ENCODE measurements at regions not wholly inside any gene's neighbourhood (a gene's known extent, or its start where the extent isn't known, plus 50 kb on each side); places are given as distances from the start of the nearest gene placed in this dataset.

DNA sequence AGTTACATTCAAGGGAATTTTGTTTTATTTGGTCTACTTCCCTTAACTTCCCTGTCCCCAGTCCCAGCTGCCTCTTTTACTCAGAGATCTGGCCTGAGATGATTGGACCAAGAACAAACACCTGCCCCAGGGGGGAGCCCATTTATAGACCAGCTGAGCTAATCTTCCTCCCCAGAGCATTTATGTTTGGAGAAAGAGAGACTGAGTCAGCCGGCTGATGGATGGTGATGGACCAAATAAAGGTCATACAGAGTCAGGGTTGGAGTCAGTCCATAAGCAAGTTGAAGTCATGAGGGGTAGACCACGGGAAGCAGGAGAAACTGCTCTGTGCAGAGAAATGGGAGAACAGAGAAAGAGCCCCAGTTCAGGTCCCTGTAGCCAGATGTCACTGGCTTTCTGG is 77.7 kb downstream of the TMEM174 start:
- Histone ChIP-seq H3K27ac (ENCODE audit: low read length) (no peak overlapping the region), H3K27me3 (ENCODE audit: low read depth, low read length) (peaks cover 8% of the 10 kb centered on the region), H3K4me1 (ENCODE audit: control insufficient read depth in 1 of 2, insufficient read depth in 2 of 2, low read length in 2 of 2) (peaks cover 0 to 5% of the 10 kb centered on the region in 2 donors), H3K4me3 (ENCODE audit: low read depth in 1 of 2, low read length in 2 of 2) (no peak overlapping the region), H3K36me3 (ENCODE audit: control insufficient read depth in 1 of 2, insufficient read depth in 2 of 2, low read length in 2 of 2) (no peaks in the 10 kb centered on the region), H3K9me3 (ENCODE audit: control insufficient read depth in 1 of 2, low read length in 2 of 2) (no peaks in the 10 kb centered on the region)

DNA sequence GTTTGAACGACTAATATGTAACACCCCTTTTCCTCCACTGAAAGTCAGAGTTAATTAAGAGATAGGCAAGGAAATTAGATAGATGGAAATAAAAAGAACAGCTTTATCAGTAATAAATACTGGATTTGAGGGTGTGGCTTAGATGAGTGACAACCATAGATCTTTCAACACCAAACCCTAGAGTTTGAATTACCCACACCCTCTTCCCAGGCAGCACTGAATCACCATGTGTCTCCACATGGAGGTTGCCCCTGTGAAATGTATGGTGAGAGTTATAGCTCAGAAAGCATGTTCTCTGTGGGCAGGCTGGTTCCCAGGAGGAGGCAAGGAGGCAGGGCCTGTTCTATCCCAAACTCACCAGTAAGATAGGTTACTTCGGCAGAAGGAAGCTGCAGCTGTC is 69.7 kb downstream of the TMEM174 start:
- Histone ChIP-seq H3K4me1 (ENCODE audit: control insufficient read depth in 1 of 2, insufficient read depth in 2 of 2, low read length in 2 of 2) (peaks cover 0 to 5% of the 10 kb centered on the region in 2 donors), H3K27ac (ENCODE audit: low read length) (no peak overlapping the region), H3K9me3 (ENCODE audit: control insufficient read depth in 1 of 2, low read length in 2 of 2) (no peaks in the 10 kb centered on the region), H3K36me3 (ENCODE audit: control insufficient read depth in 1 of 2, insufficient read depth in 2 of 2, low read length in 2 of 2) (no peaks in the 10 kb centered on the region), H3K4me3 (ENCODE audit: low read depth in 1 of 2, low read length in 2 of 2) (no peak overlapping the region), H3K27me3 (ENCODE audit: low read depth, low read length) (peaks cover 5% of the 10 kb centered on the region)

- H3K9me3 ChIP-seq (ENCODE audit: control insufficient read depth in 1 of 2, low read length in 2 of 2) = no peaks in the 10 kb centered on the region
Observed at GRCh38 chr5:73238873-73239272, 65.9 kb downstream of the TMEM174 start.

GRCh38 chr5:73236541-73237128 is 63.6 kb downstream of the TMEM174 start:
- H3K4me3 ChIP-seq (ENCODE audit: low read depth in 1 of 2, low read length in 2 of 2) = no peak overlapping the region
- no peak overlapping the region for H3K27ac ChIP-seq (ENCODE audit: low read length)
- H3K9me3 ChIP-seq (ENCODE audit: control insufficient read depth in 1 of 2, low read length in 2 of 2) = no peaks in the 10 kb centered on the region
- H3K36me3 ChIP-seq (ENCODE audit: control insufficient read depth in 1 of 2, insufficient read depth in 2 of 2, low read length in 2 of 2) = no peaks in the 10 kb centered on the region
- H3K4me1 ChIP-seq (ENCODE audit: control insufficient read depth in 1 of 2, insufficient read depth in 2 of 2, low read length in 2 of 2) = peaks cover 0 to 20% of the 10 kb centered on the region in 2 donors
- peaks cover 34% of the 10 kb centered on the region for H3K27me3 ChIP-seq (ENCODE audit: low read depth, low read length)

More at GRCh38 chr5:73238873-73239272, 65.9 kb downstream of the TMEM174 start:
- H3K27me3 ChIP-seq (ENCODE audit: low read depth, low read length) = peaks cover 14% of the 10 kb centered on the region
- peaks cover 0 to 2% of the 10 kb centered on the region in 2 donors for H3K4me1 ChIP-seq (ENCODE audit: control insufficient read depth in 1 of 2, insufficient read depth in 2 of 2, low read length in 2 of 2)
- H3K36me3 ChIP-seq (ENCODE audit: control insufficient read depth in 1 of 2, insufficient read depth in 2 of 2, low read length in 2 of 2) = no peaks in the 10 kb centered on the region
- no peak overlapping the region for H3K4me3 ChIP-seq (ENCODE audit: low read depth in 1 of 2, low read length in 2 of 2)
- H3K27ac ChIP-seq (ENCODE audit: low read length) = no peak overlapping the region

GRCh38 chr5:73234204-73234555 is 61.2 kb downstream of the TMEM174 start:
- H3K36me3 ChIP-seq (ENCODE audit: control insufficient read depth in 1 of 2, insufficient read depth in 2 of 2, low read length in 2 of 2) = no peaks in the 10 kb centered on the region
- H3K27me3 ChIP-seq (ENCODE audit: low read depth, low read length) = peaks cover 51% of the 10 kb centered on the region
- H3K27ac ChIP-seq (ENCODE audit: low read length) = no peak overlapping the region
- no peaks in the 10 kb centered on the region for H3K9me3 ChIP-seq (ENCODE audit: control insufficient read depth in 1 of 2, low read length in 2 of 2)
- peaks cover 0 to 20% of the 10 kb centered on the region in 2 donors for H3K4me1 ChIP-seq (ENCODE audit: control insufficient read depth in 1 of 2, insufficient read depth in 2 of 2, low read length in 2 of 2)
- H3K4me3 ChIP-seq (ENCODE audit: low read depth in 1 of 2, low read length in 2 of 2) = peak overlapping the region; percentile 11 to 63

DNA sequence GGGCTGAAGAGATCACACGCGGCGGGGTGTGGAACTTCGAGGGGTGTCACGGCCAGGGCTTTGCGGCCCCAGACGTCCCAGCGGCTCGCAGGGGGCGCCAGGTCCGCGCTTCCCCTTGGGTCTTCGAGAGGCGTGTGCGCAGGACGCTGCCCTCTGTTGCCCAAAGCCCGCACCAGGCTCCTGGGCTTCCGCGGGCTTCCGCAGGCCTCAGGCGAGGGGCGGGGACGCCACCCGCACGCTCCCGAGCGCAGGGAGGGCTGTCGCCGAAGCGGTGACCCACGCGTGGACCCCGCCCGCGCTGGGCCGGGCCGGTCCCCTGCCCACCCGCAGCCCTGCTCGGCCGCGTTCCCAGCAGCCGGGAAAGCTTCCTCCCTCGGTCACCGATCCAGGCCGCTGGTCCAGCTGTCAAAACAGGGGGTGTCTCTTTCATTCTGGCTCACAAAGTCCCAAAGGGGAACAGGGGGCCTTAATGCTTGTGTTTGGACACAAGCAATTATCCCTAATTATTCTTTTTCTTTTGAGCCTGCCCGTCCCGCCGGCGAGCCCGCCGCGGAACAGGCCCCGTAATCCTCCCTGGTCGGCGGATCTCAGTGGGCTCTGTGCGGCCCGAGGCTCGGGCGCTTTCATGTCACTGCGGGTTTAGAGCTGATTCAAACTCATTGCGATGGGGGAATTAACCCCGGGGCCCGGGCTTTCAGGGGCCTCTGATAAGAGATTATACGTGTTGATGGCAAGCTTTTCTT is 60.6 kb downstream of the TMEM174 start:
- no peaks in the 10 kb centered on the region for H3K9me3 ChIP-seq (ENCODE audit: control insufficient read depth in 1 of 2, low read length in 2 of 2)
- H3K36me3 ChIP-seq (ENCODE audit: control insufficient read depth in 1 of 2, insufficient read depth in 2 of 2, low read length in 2 of 2) = no peaks in the 10 kb centered on the region
- H3K27me3 ChIP-seq (ENCODE audit: low read depth, low read length) = peaks cover 53% of the 10 kb centered on the region
- H3K4me1 ChIP-seq (ENCODE audit: control insufficient read depth in 1 of 2, insufficient read depth in 2 of 2, low read length in 2 of 2) = peaks cover 0 to 20% of the 10 kb centered on the region in 2 donors
- no peak overlapping the region for H3K27ac ChIP-seq (ENCODE audit: low read length)
- H3K4me3 ChIP-seq (ENCODE audit: low read depth in 1 of 2, low read length in 2 of 2) = peak overlapping the region; percentile 11 to 63

GRCh38 chr5:73233053-73233460 is 60.1 kb downstream of the TMEM174 start:
- no peaks in the 10 kb centered on the region for H3K36me3 ChIP-seq (ENCODE audit: control insufficient read depth in 1 of 2, insufficient read depth in 2 of 2, low read length in 2 of 2)
- H3K4me3 ChIP-seq (ENCODE audit: low read depth in 1 of 2, low read length in 2 of 2) = peak overlapping the region; percentile 11 to 63
- H3K4me1 ChIP-seq (ENCODE audit: control insufficient read depth in 1 of 2, insufficient read depth in 2 of 2, low read length in 2 of 2) = peaks cover 0 to 20% of the 10 kb centered on the region in 2 donors
- no peak overlapping the region for H3K27ac ChIP-seq (ENCODE audit: low read length)
- H3K27me3 ChIP-seq (ENCODE audit: low read depth, low read length) = peaks cover 53% of the 10 kb centered on the region
- no peaks in the 10 kb centered on the region for H3K9me3 ChIP-seq (ENCODE audit: control insufficient read depth in 1 of 2, low read length in 2 of 2)

- H3K27me3 ChIP-seq (ENCODE audit: low read depth, low read length) = peaks cover 57% of the 10 kb centered on the region
- H3K4me1 ChIP-seq (ENCODE audit: control insufficient read depth in 1 of 2, insufficient read depth in 2 of 2, low read length in 2 of 2) = peaks cover 0 to 20% of the 10 kb centered on the region in 2 donors
- H3K36me3 ChIP-seq (ENCODE audit: control insufficient read depth in 1 of 2, insufficient read depth in 2 of 2, low read length in 2 of 2) = no peaks in the 10 kb centered on the region
- H3K9me3 ChIP-seq (ENCODE audit: control insufficient read depth in 1 of 2, low read length in 2 of 2) = no peaks in the 10 kb centered on the region
- no peak overlapping the region for H3K27ac ChIP-seq (ENCODE audit: low read length)
- peak overlapping the region in 1 of 2 donors; percentile 63 for H3K4me3 ChIP-seq (ENCODE audit: low read depth in 1 of 2, low read length in 2 of 2)
Observed at GRCh38 chr5:73232266-73233041, 59.5 kb downstream of the TMEM174 start.

DNA sequence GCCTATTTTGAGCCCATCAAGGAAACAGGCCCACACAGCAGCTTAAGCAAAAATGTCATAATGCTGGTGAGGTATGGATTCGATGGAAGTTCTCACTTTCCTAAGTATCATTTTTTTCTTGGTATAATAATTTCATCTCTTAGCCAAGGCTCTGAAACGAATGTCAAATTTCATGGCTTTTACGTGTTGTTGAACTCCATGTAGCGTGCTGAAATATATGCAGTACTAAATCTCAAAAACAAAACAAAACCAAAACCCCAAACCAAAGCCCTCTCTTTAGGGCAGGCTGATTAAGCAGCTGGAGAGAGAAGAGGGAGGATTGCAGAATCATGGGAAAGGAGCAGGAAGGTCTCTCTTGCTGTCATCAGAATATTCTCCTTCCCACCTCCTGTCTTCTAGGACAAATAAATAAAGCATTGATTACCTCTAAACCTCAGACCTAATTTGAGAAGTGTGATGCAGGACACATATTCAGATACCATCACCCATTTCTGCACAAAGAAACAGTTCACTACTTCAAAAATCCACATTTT is 58.3 kb downstream of the TMEM174 start:
- Histone ChIP-seq H3K4me1 (ENCODE audit: control insufficient read depth in 1 of 2, insufficient read depth in 2 of 2, low read length in 2 of 2) (peaks cover 0 to 20% of the 10 kb centered on the region in 2 donors), H3K27ac (ENCODE audit: low read length) (no peak overlapping the region), H3K9me3 (ENCODE audit: control insufficient read depth in 1 of 2, low read length in 2 of 2) (no peaks in the 10 kb centered on the region), H3K36me3 (ENCODE audit: control insufficient read depth in 1 of 2, insufficient read depth in 2 of 2, low read length in 2 of 2) (no peaks in the 10 kb centered on the region), H3K4me3 (ENCODE audit: low read depth in 1 of 2, low read length in 2 of 2) (no peak overlapping the region), H3K27me3 (ENCODE audit: low read depth, low read length) (peaks cover 58% of the 10 kb centered on the region)

DNA sequence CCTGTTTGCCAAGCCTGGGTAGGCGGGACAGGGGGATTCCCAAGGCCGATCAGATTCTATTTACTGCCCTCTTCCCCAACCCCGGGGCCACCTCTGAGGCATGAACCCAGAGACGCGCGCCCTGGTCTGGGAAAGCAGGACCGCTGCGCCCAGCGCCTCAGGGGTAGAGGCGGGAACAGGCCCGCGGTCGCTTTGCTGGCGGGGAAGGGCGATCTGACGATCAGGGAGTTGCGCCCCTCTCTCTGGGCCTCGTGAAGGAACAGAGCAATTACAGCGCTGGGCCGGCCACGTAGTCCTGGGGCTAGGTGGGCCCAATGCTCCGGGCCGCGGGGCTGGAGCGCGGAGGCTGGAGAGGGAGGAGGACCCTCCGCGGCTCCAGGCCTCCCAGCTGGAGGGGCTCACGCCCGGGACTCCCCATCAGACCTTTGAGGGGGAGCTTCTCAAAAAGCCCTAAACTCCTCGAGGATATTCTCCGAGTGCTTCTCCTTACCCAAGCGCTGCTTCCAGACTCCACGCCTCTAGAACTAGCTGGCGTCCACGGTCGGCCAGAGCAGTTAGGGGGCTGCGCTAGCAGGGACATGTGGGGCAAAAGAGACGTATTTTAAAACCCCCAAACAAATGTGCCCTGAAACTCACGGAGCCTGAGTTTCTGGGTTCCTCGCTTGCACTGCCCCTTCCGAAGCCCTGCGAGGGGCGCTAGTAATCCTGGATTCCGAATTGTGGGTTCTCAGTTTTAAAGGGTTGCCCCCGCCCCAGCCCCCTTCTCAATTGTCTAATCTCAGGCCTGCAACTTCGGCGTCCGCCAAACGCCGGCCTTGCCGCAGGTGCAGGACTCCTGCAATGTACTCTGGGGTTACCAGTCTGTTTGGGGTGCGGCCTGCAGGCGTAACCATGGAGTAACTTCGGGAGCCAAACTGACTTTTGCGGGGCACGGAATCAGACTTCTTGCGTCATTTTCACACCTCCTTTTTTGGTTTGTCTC is 57.6 kb downstream of the TMEM174 start:
- H3K27me3 ChIP-seq (ENCODE audit: low read depth, low read length) = peaks cover 55% of the 10 kb centered on the region
- no peaks in the 10 kb centered on the region for H3K36me3 ChIP-seq (ENCODE audit: control insufficient read depth in 1 of 2, insufficient read depth in 2 of 2, low read length in 2 of 2)
- no peak overlapping the region for H3K4me3 ChIP-seq (ENCODE audit: low read depth in 1 of 2, low read length in 2 of 2)
- no peak overlapping the region for H3K27ac ChIP-seq (ENCODE audit: low read length)
- H3K4me1 ChIP-seq (ENCODE audit: control insufficient read depth in 1 of 2, insufficient read depth in 2 of 2, low read length in 2 of 2) = peaks cover 0 to 20% of the 10 kb centered on the region in 2 donors
- no peaks in the 10 kb centered on the region for H3K9me3 ChIP-seq (ENCODE audit: control insufficient read depth in 1 of 2, low read length in 2 of 2)

Measured in muscle layer of duodenum (tissue), 2 donors.